Lung (tissue), 11 donors: ENCODE measurements at regions not wholly inside any gene's neighbourhood (a gene's known extent, or its start where the extent isn't known, plus 50 kb on each side); places are given as distances from the start of the nearest gene placed in this dataset.

Experiments used
- ATAC-seq: fragments of 200-7000 bp; cut with Tn5 transposase; one replicate; pipeline ENCODE4 v1.9.1; 2020; ENCODE audit warnings: moderate number of reproducible peaks; ENCODE audit not compliant: insufficient read depth, low FRiP score
- DNase-seq, 3 donors: peaks; one replicate each; pipeline ENCODE4 v3.0.0-alpha.2; 2013 to 2017
- H3K27ac ChIP-seq, 2 donors: one replicate each; pipeline ENCODE4 v1.5.1; 2013; ENCODE audit warnings: mild to moderate bottlenecking in 2 of 2, moderate library complexity in 2 of 2, control low read depth in 1 of 2, inconsistent platforms in 1 of 2, low read depth in 1 of 2, low read length in 1 of 2
- H3K27me3 ChIP-seq, 3 donors: one replicate each; pipeline ENCODE4 v1.5.1; 2013; ENCODE audit warnings: low read length in 2 of 3; ENCODE audit not compliant: control insufficient read depth in 3 of 3, insufficient read depth in 3 of 3
- H3K36me3 ChIP-seq, 4 donors: one replicate each; pipeline ENCODE4 v1.5.1; 2013; ENCODE audit warnings: low read length in 4 of 4, mild to moderate bottlenecking in 1 of 4, moderate library complexity in 1 of 4; ENCODE audit not compliant: control insufficient read depth in 4 of 4, insufficient read depth in 4 of 4
- H3K4me1 ChIP-seq, 5 donors: one replicate each; pipeline ENCODE4 v1.5.1; 2013; ENCODE audit warnings: low read length in 5 of 5, mild to moderate bottlenecking in 2 of 5, moderate library complexity in 1 of 5; ENCODE audit not compliant: control insufficient read depth in 5 of 5, insufficient read depth in 5 of 5
- H3K4me3 ChIP-seq: one replicate; pipeline ENCODE4 v1.5.1; 2013; ENCODE audit warnings: mild to moderate bottlenecking, control low read depth, moderate library complexity
- H3K9ac ChIP-seq, 2 donors: one replicate each; pipeline ENCODE4 v1.5.1; 2013; ENCODE audit warnings: low read length in 2 of 2, control low read depth in 1 of 2; ENCODE audit not compliant: insufficient read depth in 1 of 2
- H3K9me3 ChIP-seq, 4 donors: one replicate each; pipeline ENCODE4 v1.5.1; 2013; ENCODE audit warnings: low read length in 3 of 4, mild to moderate bottlenecking in 1 of 4, moderate library complexity in 1 of 4; ENCODE audit not compliant: control insufficient read depth in 4 of 4, insufficient read depth in 3 of 4
- CTCF ChIP-seq: IDR thresholded peaks from 2 replicates; pipeline ENCODE4 v1.5.1; 2012; ENCODE audit warnings: mild to moderate bottlenecking; ENCODE audit errors: control extremely low read depth, extremely low read depth
- WGBS, 2 donors: extraction: QIAGEN DNeasy Blood & Tissue Kit; methylation state at CpG; one replicate each; pipeline ENCODE4 v1.1.7; 2013; 5-methylcytosine and 5-hydroxymethylcytosine counted together
- donor health status: control.
- donor health status: control.
- donor health status: Bipolar disorder and iron deficiency.
- donor health status: healthy.
- donor health status: DM: yes; HTN: yes; CAD: no.

- Histone ChIP-seq H3K27ac (no peak overlapping the region), H3K27me3 (no peaks in the 10 kb centered on the region), H3K4me1 (no peaks in the 10 kb centered on the region), H3K36me3 (no peaks in the 10 kb centered on the region), H3K4me3 (no peak overlapping the region), H3K9me3 (peaks cover 0 to 2% (median 0%) of the 10 kb centered on the region in 4 donors), H3K9ac (no peak overlapping the region)
- 92 to 94% methylated on average over 8 of the region's 8 CpGs for WGBS, 2 donors
- DNase-seq (no peak), ATAC-seq (no peak)
- no peak for TF ChIP-seq CTCF
Observed at GRCh38 chr3:15973414-15973813, 175.6 kb upstream of the ANKRD28 start.

GRCh38 chr3:15973940-15974339 is 176.2 kb upstream of the ANKRD28 start:
- TF ChIP-seq CTCF: no peak

GRCh38 chr3:15974647-15975046 is 176.9 kb upstream of the ANKRD28 start:
- Histone ChIP-seq H3K4me1 (no peaks in the 10 kb centered on the region), H3K27ac (no peak overlapping the region), H3K9me3 (peaks cover 0 to 2% (median 0%) of the 10 kb centered on the region in 4 donors), H3K36me3 (no peaks in the 10 kb centered on the region), H3K4me3 (no peak overlapping the region), H3K27me3 (no peaks in the 10 kb centered on the region), H3K9ac (no peak overlapping the region)
- no peak for ATAC-seq
- 26% methylated on average over 6 of the region's 6 CpGs for WGBS, 2 donors
- TF ChIP-seq CTCF: no peak
- no peak for DNase-seq

More at GRCh38 chr3:15973940-15974339, 176.2 kb upstream of the ANKRD28 start:
- no peaks in the 10 kb centered on the region for H3K4me1 ChIP-seq
- ATAC-seq (no peak), DNase-seq (no peak)
- H3K27me3 ChIP-seq: no peaks in the 10 kb centered on the region
- no peaks in the 10 kb centered on the region for H3K36me3 ChIP-seq
- H3K9ac ChIP-seq: no peak overlapping the region
- H3K27ac ChIP-seq: no peak overlapping the region
- peaks cover 0 to 2% (median 0%) of the 10 kb centered on the region in 4 donors for H3K9me3 ChIP-seq
- H3K4me3 ChIP-seq: no peak overlapping the region
- 62 to 82% methylated on average over 1 of the region's 1 CpG for WGBS, 2 donors

GRCh38 chr3:15976524-15976923 is 178.7 kb upstream of the ANKRD28 start:
- no peak for TF ChIP-seq CTCF
- ATAC-seq (no peak), DNase-seq (no peak)
- Histone ChIP-seq H3K27me3 (no peaks in the 10 kb centered on the region), H3K4me1 (no peaks in the 10 kb centered on the region), H3K4me3 (no peak overlapping the region), H3K9ac (no peak overlapping the region), H3K27ac (no peak overlapping the region), H3K9me3 (peaks cover 0 to 2% (median 0%) of the 10 kb centered on the region in 4 donors), H3K36me3 (no peaks in the 10 kb centered on the region)
- WGBS, 2 donors: 58 to 60% methylated on average over 2 of the region's 2 CpGs
